Body of pancreas (tissue), 4 donors: ENCODE measurements at regions not wholly inside any gene's neighbourhood (a gene's known extent, or its start where the extent isn't known, plus 50 kb on each side); places are given as distances from the start of the nearest gene placed in this dataset.

Experiments used
- POLR2A ChIP-seq, 3 donors: fragments of 450-650 bp; IDR thresholded peaks; one replicate each; pipeline ENCODE4 v1.6.1; 2016; ENCODE audit warnings: antibody characterized with exemption in 3 of 3, mild to moderate bottlenecking in 2 of 3
- TF ChIP-seq, protein P1 (sequence below), 7 experiments: fragments of 450-650 bp in 4 of 7; fragments of 200-600 bp in 3 of 7; sonication (generic) in 3 of 7; IDR thresholded peaks; one replicate each; pipeline ENCODE4 v1.5.1; 2016 to 2019; ENCODE audit warnings: antibody characterized with exemption in 7 of 7

GRCh38 chr12:25623816-25624215 is 70.7 kb upstream of the LMNTD1 start:
- TF ChIP-seq POLR2A (IDR thresholded peaks at IDR 0.05): no peak
- TF ChIP-seq, protein P1, sequence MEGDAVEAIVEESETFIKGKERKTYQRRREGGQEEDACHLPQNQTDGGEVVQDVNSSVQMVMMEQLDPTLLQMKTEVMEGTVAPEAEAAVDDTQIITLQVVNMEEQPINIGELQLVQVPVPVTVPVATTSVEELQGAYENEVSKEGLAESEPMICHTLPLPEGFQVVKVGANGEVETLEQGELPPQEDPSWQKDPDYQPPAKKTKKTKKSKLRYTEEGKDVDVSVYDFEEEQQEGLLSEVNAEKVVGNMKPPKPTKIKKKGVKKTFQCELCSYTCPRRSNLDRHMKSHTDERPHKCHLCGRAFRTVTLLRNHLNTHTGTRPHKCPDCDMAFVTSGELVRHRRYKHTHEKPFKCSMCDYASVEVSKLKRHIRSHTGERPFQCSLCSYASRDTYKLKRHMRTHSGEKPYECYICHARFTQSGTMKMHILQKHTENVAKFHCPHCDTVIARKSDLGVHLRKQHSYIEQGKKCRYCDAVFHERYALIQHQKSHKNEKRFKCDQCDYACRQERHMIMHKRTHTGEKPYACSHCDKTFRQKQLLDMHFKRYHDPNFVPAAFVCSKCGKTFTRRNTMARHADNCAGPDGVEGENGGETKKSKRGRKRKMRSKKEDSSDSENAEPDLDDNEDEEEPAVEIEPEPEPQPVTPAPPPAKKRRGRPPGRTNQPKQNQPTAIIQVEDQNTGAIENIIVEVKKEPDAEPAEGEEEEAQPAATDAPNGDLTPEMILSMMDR (IDR thresholded peaks at IDR 0.05): no peak
